Mucosa of descending colon (tissue), 3 donors: ENCODE measurements at regions not wholly inside any gene's neighbourhood (a gene's known extent, or its start where the extent isn't known, plus 50 kb on each side); places are given as distances from the start of the nearest gene placed in this dataset.

Experiments
- ATAC-seq: fragments of 200-7000 bp; cut with Tn5 transposase; one replicate; pipeline ENCODE4 v1.9.1; 2020; ENCODE audit warnings: mild to moderate bottlenecking, moderate library complexity
- DNase-seq, 3 donors: peaks; one replicate each; pipeline ENCODE4 v3.0.0-alpha.2; 2020
- H3K36me3 ChIP-seq: fragments of 200-600 bp; one replicate; pipeline ENCODE4 v1.8.0; 2021; ENCODE audit warnings: low read depth, mild to moderate bottlenecking
- H3K4me1 ChIP-seq: fragments of 200-600 bp; one replicate; pipeline ENCODE4 v1.8.0; 2021; ENCODE audit warnings: low read depth, mild to moderate bottlenecking
- H3K4me3 ChIP-seq: fragments of 200-600 bp; one replicate; pipeline ENCODE4 v1.8.0; 2021; ENCODE audit warnings: mild to moderate bottlenecking
- H3K9me3 ChIP-seq: fragments of 200-600 bp; one replicate; pipeline ENCODE4 v1.8.0; 2021; ENCODE audit warnings: mild to moderate bottlenecking
- intact Hi-C, 2 donors: fragments of 100-400 bp; cut with DNase I in 1 of 2; cut with micrococcal nuclease in 1 of 2; formaldehyde crosslinking; loops; one replicate each; pipeline versions ENCODE4 v1.11.0 to v1.11.1; 2022; cut with DNase I, micrococcal nuclease
- TF ChIP-seq, protein P1 (sequence below): fragments of 200-600 bp; IDR thresholded peaks from one replicate; pipeline ENCODE4 v1.8.0; 2022; ENCODE audit warnings: antibody characterized with exemption, mild to moderate bottlenecking
- donor health status: DM: no; HTN: no; CAD: no; lungs with moderate emphysema.
- donor health status: DM: no; HTN: no; CAD: no.
- donor health status: DM: no; HTN: yes; CAD: no.

DNA sequence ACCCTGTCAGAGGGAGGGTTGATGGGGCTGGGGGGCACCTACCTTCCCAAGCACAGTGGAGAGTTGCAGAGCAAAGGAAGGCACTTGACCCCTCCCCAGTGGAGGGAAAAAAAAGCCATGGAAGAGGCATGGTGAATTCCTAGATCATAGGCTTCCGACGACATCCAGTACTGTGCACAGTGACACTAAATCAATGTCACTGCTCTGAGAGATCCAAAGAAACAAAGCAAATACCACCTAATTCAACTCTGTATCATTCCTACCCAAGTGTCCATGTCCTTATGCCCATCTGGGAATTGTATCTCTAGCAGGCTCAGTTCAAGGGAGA is 344.2 kb upstream of the NCAM1 start:
- H3K9me3 ChIP-seq: no peaks in the 10 kb centered on the region
- intact Hi-C loops: no loop called here
- H3K4me3 ChIP-seq: no peak overlapping the region
- H3K36me3 ChIP-seq: no peaks in the 10 kb centered on the region
- TF ChIP-seq, protein P1, sequence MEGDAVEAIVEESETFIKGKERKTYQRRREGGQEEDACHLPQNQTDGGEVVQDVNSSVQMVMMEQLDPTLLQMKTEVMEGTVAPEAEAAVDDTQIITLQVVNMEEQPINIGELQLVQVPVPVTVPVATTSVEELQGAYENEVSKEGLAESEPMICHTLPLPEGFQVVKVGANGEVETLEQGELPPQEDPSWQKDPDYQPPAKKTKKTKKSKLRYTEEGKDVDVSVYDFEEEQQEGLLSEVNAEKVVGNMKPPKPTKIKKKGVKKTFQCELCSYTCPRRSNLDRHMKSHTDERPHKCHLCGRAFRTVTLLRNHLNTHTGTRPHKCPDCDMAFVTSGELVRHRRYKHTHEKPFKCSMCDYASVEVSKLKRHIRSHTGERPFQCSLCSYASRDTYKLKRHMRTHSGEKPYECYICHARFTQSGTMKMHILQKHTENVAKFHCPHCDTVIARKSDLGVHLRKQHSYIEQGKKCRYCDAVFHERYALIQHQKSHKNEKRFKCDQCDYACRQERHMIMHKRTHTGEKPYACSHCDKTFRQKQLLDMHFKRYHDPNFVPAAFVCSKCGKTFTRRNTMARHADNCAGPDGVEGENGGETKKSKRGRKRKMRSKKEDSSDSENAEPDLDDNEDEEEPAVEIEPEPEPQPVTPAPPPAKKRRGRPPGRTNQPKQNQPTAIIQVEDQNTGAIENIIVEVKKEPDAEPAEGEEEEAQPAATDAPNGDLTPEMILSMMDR: no peak
- no peaks in the 10 kb centered on the region for H3K4me1 ChIP-seq
- DNase-seq: no peak
- ATAC-seq: no peak

DNA sequence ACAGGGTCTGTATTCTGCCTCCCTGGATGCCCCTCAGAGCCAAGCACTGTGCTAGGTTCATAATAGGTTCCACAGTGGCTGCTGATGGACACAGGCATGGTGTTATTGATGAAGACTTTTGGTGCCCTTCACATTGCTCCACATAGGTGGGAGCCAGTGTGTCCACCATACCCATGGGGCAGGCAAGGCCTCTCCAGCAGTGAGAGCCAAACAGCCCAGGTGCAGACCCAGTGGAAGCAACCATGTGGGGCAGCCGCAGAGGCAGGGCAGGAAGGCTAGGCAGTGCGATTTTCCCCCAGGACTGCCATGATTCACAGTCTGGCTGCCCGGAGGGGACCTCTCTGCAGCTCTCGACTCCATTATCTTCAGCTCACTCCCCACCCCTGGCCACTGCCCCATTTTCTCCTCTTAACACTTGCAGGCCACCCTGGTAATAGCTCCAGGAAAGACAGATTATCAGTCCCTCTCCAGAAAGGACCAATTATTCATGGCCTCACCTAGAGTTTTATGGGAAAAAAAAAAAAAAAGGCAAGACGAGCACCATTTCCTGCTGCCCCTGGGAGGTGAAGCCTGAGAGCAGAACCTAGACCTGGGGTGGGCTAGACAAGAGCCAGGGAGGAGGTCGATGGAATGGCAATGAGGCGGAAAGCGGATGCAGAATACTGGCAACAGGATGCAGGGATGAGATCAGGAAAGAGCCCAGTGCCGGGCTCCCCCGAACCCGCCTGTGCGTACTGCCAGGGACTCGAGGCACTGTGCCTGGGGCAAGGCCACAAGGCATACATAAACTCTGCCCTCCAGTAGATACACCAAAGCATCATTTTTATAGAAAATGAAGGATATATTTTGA is 343.0 kb upstream of the NCAM1 start:
- H3K36me3 ChIP-seq: no peaks in the 10 kb centered on the region
- TF ChIP-seq, protein P1: no peak
- no peaks in the 10 kb centered on the region for H3K9me3 ChIP-seq
- no peaks in the 10 kb centered on the region for H3K4me1 ChIP-seq
- DNase-seq (no peak), ATAC-seq (no peak)
- no peak overlapping the region for H3K4me3 ChIP-seq
- intact Hi-C loops: no loop called here

GRCh38 chr11:112619106-112619505 is 342.1 kb upstream of the NCAM1 start:
- Histone ChIP-seq H3K4me3 (no peak overlapping the region), H3K9me3 (no peaks in the 10 kb centered on the region), H3K36me3 (no peaks in the 10 kb centered on the region), H3K4me1 (no peaks in the 10 kb centered on the region)
- DNase-seq (no peak), ATAC-seq (no peak)
- TF ChIP-seq, protein P1: no peak
- intact Hi-C loops: no loop called here

DNA sequence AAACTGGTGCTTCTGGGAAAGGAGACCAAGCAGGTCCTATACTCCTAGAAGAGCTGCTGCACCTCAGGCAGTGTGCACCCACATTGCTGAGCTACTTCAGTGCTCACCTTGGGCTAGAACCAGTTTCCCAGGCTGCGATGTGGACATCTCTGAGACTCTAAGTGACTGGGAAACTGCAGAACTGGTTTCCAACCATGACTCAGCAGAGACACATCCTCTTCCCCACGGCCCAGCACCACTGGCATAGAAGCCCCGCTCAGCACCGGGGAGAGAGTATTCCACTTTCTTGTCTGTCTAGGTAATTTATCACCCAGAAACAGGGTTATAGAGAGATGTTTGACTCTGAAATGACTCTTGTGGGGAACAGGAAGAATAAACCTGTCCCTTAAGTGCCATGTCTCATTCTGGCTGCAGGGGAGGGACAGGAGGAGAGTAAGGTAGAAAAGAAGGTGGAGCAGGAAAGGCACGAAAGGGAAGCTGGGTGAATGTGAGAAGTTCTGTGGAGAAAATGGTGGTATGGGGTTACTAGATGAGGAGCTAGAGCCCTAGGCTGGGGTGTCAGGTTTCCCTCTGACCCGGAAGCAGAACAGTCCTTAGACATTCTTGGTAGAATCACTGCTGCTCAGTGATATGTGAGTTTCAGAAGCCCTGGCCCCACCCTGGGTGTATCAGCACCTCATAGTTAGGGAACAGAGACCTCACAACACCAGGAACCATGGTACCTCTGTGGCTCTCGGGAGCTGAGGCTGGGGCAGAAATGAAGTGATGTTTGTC is 340.4 kb upstream of the NCAM1 start:
- TF ChIP-seq, protein P1: no peak
- no peaks in the 10 kb centered on the region for H3K9me3 ChIP-seq

DNA sequence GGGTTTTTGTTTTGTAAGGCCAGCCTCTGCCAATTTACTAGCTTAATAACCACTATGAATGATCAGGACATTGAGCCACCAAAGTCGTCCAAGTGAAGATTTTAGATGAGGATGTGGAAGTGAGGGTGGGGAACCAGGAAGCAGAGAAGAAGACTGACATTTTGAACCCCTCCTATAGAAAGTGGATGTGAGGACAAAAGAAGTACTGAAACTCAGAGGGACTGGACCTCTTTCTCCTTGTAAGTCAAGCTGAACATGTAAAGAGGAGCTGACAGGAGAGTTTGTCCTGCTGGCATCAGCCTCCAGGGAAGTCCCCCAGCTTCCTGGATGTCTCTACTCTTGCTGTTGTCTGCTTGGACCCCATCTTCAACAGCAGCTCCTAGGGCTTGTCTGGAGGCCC is 338.2 kb upstream of the NCAM1 start:
- no peak for DNase-seq
- intact Hi-C loops: no loop called here
- Histone ChIP-seq H3K36me3 (no peaks in the 10 kb centered on the region), H3K4me1 (no peaks in the 10 kb centered on the region), H3K9me3 (no peaks in the 10 kb centered on the region), H3K4me3 (no peak overlapping the region)
- TF ChIP-seq, protein P1: no peak
- no peak for ATAC-seq

More for the DNA sequence above, 340.4 kb upstream of the NCAM1 start:
- intact Hi-C loops: no loop called here
- Histone ChIP-seq H3K36me3 (no peaks in the 10 kb centered on the region), H3K4me3 (no peak overlapping the region), H3K4me1 (no peaks in the 10 kb centered on the region)
- ATAC-seq (no peak), DNase-seq (no peak)
